HL-60/S4 treated with phorbol 12-myristate 13-acetate at 8.2 ng/mL for 4 days and 3 days (cell line): ENCODE measurements at regions not wholly inside any gene's neighbourhood (a gene's known extent, or its start where the extent isn't known, plus 50 kb on each side); places are given as distances from the start of the nearest gene placed in this dataset.

ENCODE experiments used
- in situ Hi-C: fragments of 300-500 bp; cut with MboI; formaldehyde crosslinking; loops from 2 replicates; pipeline ENCODE4 v1.15.0; 2022; ENCODE audit warnings: low sequenced_read_pairs

DNA sequence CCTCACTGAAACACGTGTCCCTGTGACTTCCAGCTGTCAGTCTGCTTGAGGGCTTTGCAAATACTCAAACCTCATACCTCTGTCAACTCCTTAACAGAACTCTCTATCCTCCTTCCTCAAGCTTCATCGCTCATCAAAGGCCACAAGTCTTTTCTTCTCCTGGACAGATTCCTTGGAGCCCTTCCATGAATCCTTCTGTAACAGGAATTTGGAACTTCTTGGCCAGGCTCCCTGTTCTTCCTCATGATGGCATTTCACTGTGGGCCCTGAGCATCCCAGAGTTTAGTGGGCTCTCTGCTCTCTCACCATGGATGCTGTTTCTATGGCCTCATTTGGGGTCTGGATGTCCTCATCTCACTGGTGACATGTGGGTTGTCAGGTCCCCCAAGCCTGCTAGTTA is 105.0 kb upstream of the TLE3 start:
- in situ Hi-C loops = no loop called here

DNA sequence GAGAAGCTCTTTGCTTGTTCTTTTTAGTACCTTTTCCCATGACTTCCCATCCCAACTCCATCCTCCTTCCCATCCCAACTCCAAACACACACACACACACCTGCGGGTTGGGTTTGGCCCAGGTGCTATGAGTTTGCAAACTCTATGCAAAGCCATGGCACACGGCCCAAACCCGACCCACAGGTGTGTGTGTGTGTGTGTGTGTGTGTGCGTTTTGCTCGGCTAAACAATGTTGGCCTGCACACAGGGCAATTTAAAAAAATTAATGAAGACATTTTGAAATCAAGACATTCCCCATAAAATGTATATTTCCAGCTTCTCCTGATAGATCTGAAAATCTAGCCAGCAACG is 103.7 kb upstream of the TLE3 start:
- in situ Hi-C loops = no loop called here

DNA sequence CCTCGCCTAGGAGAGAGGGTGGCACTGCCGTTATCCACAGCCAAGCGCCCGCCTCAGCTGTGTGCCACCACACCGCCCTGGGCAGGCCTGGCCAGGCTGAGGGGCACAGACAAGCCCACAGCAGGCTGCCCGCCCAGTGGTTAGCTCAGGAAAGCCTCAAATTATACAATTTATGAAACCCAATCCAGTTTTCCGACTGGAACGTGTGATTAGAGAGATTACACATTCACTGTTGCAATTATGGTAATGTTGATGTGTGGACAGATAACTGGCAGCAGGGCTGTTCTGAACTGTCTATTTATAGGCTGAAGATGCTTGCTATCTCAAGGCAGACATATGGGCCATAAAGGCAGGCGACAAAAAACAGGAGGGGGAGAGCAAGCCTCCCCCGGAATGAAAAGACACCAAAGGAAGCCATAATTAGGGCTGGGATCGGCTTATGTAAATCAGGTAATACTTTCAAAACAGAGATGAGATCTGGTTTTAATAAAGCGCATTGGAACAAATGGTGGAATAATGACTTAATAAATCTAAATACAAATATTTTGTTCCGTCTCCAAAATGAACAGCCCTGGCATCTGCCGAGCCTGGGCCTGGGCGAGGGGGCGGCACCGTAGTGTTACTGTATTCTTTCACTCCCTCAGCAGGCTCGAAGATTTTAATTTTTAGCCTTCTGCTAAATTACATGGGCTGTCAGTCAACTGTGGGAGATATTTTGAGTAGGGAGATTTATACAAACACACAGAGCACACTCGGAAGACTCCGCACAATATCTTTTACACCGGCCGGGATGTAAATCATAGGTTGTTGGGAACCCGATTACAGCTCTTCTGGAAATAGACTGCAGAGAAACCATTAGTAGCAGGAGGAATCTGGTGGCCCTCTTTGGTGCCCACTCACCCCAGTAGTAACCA is 103.1 kb upstream of the TLE3 start:
- in situ Hi-C loops = no loop called here

DNA sequence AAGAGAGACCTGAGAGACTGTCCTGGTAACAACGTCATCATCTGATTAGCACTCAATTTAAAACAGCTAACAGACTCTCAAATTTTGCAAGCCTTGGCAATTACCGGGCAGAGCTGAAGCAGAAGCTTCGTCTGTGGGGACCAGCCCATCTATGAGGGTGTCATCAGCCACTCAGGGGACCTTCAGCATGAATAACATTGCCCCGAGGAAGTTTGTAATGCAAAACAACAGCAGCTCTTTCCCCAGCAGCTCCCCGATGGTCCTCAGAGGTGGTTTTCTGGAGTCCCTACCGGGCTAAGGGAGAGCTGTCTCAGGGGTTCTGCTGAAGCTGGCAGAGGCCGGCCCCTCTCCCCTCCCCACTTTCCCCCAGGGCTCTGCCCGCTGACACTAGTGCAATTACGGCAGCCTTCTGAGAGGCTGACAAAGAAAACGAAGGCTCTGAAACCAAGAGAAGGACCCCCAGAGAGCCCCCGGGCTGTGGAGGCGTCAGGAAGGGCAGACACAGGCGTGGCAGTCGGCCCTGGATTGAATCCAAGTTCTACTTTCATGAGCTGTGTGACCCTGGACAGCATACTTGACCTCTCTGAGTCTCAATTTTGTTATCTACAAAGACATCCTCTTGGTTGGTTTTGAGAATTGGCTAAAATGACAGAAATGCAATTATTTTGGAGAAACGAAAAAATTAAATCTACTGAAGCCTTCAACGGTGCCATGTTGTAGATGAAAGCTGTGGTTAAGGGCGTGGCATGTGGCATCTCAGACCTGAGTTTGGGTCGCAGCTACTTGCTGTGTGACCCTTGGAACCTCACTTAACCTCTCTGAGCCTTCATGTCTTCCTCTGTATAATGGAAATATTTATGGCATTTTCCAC is 102.1 kb upstream of the TLE3 start:
- in situ Hi-C loops = no loop called here

DNA sequence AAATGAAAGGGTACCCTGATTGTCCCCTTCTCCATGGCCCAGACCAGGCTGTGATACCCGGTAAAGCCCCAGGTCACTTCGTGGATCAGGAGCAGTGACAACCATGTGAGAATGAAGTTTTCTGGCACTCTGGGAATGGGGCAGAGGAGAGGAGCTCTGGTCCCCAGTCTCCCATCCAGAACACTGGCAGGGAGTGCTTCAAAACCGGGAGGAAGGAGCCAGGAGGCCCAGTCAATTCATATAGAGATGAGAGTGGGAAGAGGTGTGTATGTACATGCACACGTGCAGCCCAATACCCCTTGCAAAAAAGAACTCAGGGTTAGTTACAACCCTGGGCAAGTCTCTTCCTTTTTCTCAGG is 101.4 kb upstream of the TLE3 start:
- in situ Hi-C loops = no loop called here

DNA sequence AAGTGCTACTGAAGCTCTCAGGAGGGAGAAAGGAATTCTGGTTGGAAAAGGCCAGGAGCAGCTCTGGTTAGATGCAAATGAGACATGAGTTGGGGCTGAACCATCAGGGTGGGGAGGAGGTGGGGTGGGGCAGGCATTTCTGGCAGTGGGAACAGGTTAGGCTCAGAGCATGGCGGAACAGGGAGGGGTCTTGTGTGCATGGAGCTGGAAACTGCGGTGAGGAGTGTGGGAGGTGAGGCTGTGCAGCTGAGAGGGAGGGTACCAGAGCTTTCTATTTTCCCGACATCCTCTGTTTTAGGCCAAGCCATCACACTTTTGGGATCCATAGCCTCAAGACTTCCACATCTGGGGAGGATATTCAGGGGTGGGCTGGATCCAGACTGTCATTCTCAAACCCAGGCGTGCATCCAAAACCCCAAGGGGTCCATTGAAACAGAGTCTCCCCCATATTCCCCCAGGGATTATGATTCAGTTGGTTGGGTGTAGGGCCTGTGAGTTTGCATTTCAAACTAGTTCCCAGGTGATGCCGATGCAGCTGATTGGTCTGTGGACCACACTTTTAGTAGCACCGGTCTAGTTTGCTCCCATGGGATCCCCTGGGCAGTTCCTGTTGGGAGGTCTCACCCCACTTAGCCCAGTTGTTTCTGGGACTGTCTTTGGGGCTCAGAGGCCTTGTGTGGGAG is 100.9 kb upstream of the TLE3 start:
- in situ Hi-C loops = no loop called here

DNA sequence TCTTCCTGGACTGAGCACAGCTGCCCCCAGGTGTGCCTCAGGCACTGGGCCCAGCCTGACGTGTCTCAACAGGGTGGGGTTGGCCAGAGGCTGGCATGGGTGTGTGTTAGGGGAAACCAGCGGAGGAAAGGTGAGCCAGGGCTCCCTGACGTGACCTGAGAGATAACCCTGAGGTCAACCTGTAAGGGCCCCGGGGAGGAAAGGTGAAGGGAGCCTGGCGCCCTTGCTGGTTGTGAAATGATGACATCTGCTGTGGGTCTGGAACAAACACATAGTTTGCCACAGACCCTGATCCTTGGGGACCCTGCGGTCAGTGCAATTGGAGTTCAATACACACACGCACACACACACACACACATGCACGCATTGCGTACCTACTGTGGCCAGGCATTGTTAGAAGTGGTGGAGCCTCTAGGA is 100.2 kb upstream of the TLE3 start:
- in situ Hi-C loops = no loop called here

DNA sequence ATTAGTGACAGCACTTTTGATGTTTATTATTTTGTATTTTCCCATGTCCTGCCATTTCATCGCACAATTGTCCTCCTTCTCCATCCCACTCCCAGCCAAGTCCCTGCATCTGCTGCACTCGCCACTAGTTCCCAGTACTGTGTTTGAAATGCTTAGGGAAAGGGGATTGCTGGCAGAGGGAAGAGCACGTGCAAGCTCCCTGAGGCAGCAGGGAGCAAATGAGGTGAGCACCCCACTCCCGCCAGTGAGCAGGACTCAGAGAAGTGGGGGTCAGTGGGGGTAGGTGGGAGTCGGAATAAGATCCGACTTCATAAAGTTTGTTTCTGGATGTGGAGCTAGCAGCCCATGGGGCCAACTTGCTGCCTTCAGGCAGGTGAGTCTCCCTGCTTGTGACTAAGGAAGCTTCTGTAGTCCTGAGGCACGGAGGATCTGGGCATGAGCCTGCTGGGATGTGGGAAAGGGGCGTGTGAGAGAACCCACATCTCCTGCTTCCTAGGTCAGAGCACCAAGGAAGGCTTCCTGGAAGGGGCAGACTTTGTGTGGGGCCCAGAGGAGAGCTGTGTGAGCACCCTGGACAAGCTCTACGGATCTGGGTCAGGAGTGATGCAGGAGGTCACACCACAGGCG is 99.7 kb upstream of the TLE3 start:
- in situ Hi-C loops = no loop called here

DNA sequence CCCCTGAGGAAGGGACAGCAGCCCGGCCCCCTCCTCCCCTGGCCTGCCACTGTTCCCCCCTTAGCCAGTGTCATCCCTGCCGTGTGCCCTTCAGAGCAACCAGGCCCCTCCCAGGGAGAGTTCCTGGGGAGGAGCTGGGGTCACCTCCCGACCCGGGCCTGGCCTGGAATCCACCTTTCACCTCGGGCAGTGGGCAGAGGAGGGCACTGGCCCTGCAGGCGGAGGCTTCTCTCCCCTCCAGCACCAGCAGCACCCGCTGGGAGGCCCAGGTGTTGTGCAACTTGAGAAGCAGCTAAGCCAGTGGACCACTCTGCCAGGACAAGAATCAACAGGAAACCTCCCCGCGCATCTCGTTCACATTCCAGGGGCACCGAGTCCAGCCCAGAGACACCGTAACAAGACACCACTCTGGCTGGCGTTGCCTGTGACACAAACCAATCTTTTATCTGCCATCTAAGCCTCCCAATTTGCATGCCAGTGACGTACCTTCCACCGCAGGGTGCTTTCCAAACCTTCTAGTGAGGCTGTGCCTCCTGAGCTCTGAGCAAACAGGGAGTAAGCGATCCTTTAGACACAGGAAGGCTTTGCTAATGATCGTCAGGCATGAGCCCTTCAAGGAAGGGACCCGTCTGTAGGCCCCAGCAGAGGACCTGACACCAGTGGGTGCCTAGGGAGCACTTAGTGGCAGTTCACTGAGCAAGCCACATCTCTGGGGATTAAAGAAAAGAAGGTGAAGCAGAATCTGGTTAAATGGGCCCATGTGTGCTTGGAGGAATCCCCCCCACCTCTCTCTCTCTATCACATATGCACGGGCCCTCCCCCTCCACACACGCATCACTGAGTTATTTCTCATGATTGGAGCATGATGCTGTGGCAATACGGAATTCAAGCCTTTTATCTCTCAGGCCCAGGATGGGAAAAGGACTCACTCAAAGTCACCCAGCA is 98.9 kb upstream of the TLE3 start:
- in situ Hi-C loops = no loop called here

DNA sequence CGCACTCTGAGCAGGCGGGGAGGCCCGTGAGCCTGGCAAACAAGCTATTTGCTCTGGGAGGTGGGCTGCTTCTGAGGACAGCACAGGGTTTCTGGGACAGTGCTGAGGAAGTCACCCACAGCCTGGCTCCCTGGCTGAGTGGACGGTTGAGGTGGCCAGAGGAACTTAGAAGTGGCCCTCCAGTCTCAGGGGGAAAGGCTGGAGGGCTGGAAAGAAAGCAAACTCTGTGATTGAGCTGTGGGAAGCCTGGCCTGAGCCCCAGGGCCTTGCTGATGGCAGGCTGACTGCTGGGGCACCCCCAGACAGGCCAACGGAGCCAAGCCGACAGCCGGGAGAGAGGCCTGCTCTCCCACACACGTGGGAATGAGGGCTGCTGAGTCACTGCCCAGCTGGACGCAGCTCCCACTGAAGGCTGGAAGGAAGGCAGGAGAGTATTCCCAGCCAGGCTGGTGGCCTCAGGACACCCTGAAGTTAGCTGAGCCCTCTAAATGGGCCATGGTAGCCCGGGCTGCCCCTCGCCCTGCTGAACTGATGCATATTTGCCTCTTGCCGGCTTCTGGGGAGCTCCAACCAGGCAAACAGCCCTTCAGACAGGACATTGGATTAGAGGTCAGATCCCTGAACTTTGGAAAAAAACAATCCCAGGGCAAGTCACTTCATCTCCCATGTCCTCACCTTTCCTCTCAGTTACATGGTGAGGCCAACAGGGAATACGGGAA is 98.0 kb upstream of the TLE3 start:
- in situ Hi-C loops = no loop called here

DNA sequence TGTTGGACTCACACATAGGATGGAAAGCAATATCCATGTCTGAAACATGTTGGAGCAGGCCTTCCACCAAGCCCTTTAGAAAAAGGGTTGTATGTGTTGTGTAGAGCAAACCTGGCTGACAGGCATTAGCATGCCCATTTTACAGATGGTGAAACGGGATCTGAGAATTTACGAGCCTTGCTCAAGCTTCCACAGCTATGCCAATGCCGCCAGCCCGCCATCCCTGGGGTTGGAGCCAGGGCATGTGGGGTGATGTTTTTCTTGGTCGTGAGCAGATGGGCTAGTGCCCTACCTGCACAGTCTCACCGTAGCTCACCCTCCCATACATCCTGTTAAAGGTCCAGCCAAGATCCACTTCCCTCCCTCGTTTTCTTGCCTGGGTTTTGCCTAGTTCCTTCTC is 97.5 kb upstream of the TLE3 start:
- in situ Hi-C loops = no loop called here

DNA sequence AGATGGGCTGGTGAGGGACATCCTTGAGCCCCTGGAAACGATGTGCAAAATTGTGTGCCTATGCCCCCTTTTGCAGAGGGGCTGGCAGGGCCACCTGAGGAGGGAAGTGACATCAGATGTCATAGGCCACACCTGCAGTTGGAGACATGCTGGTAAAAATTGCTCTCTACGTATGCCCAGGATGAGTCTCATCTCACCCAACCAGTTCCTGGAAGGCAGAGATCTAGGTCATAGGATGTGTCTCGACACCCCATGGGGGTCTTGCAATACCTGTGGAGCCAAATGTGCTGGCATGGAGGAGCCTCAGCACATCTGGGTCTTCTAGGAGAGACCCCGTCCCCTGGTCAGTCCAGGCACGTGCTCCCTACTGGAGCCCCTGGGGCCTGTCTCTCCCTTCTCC is 96.5 kb upstream of the TLE3 start:
- in situ Hi-C loops = no loop called here

DNA sequence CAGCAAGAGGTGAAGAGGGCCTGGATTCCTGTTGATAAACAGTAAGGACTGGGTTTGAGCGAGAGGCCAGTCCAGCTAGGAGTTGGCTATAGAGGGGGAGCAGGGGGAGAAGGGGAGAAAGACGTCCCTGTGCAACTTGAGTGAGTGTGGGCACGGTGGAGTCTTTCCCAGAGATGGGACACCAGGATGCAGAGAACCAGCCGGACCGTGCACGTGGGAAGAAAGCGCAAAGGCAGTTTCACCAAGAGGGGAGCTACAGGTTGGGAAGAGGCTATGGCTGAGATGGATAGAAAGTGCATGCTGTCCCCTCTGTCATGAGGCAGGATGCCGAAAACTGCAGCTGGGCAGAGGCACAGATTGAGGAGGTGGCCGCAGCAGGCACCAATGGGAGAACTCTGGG is 96.0 kb upstream of the TLE3 start:
- in situ Hi-C loops = no loop called here

DNA sequence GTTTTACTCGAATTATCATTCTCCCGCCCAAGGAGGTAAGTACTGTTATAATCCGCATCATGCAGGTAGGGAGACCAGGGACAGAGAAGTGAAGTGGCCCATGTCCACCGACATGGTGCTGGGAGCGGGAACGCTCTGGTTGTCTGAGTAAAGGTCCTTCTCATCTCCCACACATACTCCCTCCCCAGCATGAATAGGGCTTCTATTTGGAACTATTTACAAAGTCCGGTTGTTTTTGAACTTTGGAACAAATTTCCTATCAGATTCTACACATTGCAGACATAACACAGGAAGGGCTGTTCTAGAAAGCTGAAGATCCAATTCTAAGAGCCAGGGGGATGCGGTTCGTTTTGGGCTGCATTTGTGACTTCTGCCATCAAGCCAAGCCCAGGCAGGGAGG is 94.8 kb upstream of the TLE3 start:
- in situ Hi-C loops = no loop called here

DNA sequence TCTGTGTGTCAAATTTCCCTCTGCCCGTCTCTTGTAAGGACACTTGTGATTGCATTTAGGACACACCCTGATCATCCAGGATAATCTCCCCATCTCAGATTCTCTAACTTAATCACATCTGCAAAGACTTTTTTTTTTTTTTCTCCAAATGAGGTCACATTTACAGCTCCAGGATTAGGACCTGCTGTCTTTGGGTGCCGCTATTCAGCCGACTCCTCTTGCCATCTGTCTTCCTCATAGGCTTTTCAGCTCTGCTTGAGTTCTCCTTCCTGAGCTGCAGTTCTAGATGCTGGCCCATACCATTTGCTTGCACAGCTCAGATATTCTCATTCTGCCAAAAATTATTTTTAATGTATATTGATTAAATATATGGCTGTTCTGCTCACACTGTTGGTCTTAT is 94.3 kb upstream of the TLE3 start:
- in situ Hi-C loops = no loop called here

DNA sequence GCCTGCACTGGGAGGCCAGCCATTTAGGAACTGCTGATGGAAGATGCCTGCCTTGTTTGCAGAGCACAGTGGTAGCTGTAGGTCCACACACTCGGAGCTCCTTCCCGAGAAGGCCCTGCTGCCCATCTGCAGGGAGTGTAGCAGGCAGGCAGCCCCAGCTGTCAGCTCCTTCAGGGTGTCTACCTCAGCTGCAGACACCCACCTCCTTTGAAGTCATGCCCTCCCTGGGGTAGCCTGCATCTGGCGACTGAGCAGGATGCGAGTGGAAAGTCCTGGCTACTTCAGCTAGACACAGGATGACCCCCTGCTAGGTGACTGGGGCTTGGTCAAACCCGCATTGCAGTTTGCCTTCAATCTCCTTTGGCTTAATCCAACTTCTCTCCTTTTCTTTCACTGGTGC is 93.2 kb upstream of the TLE3 start:
- in situ Hi-C loops = no loop called here

DNA sequence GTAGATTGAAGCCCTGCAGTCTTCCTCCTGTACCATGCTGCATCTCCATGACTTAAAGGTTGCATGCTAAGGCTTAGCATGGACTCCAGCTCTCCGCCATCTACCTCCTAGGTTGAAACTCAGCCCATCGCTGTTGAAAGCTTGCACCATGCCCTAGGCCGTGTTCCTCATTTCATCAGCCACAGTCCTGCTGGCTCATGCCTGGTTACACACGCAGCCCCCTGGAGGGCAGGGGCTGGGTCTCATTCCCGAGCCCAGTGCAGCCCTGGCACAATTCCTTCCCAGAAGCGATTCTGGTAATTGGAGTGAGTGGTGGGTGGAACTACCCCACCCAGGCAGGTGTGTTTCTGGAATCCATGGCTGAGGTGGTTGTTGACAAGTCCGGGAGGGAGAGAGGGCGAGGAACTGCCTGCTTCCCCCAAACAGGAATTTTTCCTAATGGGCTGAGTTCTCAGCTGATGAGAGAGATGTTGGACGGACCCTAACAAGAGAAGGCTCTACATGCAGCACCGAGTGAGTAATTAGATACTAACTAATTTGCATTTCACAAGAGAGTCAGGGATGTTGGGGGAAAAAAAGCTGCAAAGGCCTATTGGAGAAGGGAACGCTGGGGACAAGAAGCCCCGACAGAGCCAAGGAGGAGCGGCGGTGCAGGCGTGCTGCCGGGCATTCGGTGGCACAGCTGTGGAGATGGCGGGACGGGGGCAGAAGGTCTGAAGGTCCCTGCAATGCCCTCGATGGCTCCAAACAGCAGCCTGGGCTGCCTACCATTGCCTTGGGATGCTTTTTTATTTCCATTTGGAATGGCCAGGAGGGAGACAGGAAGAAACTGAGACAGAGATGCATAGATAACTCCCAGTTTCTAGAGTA is 92.3 kb upstream of the TLE3 start:
- in situ Hi-C loops = no loop called here

DNA sequence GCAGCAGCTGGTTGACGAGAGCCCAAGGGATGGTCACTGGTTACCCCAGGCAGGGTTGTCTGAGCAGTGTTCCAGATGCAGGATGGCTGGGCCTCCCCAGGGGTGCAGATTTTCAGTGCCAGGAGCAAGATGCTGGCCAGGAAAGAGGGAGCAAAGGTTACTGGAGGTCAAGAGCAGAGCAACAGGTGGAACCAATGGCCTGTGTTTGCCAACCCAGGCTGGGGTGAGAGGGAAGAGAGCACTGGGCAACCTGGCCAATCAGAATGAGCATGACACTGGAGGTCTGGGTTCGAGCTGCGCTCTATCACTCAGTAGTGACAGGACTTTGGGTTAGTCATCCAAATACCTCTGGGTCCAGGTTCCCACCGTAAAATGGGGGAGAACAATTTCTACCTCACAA is 90.6 kb upstream of the TLE3 start:
- in situ Hi-C loops = no loop called here

DNA sequence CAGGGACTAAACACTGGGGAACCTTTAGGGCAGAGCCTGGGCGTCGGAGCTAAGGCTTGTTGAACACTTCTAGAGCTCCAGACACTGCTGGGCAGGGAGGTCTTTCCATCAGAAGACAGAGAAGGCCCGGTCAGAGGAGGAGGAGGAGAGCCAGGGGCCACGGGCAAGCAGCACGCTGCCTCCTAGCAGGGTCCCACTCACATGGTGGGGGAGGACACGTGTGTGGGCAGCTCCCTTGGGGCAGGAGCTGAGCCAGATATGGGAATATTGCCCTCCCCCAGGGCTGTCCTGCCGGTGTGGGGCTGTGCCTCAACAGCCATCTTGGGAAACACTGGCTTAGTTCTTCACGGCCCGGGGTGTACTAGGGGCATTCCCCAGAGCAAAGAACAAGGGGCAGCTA is 89.6 kb upstream of the TLE3 start:
- in situ Hi-C loops = no loop called here
